ENCODE measurements at regions not wholly inside any gene's neighbourhood (a gene's known extent, or its start where the extent isn't known, plus 50 kb on each side); places are given as distances from the start of the nearest gene placed in this dataset.

DNA sequence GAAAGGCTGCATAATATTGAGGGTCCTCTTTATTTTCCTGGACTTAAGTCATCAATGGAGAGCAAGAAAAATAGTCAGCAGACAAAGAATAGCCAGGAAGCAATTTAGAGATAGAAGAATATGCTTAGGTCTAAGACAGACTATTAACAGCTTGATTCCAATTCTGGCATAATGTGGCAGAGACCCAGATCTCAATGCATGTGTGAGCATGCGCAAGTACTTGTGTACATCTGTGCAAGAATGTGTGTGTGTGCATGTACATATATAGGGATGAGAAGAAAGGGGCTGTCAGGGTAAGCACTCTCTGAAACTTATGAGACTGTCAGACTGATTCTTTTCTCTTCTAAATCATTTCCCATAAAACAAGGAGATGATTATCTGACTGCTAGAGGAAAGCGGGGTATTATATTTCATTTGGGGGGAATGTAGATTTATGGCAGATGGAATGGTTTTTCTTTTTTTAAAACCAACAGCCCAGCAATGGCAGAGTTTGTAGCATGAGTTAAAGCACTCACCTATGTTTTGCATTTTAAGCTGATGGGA, 381.3 kb upstream of the SPRED2 start:
- intact Hi-C loops (cut with DNase I): no loop called here
- no peak for DNase-seq

DNA sequence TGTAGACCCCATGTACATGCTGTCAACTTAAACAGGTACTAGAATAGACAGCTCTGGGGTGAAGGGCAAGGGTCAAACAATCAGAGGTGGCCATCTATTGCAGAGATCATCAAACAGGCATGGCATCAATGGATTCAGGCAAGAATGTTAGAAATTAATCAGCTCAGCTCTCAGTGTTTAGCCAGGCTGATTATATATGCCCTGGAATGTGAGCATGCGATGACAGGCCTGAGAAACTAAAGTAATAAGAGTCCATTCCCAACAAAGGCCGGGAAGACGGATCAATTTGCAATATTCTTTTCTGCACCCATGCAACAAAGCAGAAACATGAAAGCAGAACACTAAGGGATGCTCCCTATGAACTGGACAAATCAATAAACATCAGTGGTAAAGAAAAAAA, 380.5 kb upstream of the SPRED2 start:
- intact Hi-C loops (cut with DNase I): no loop called here
- no peak for DNase-seq

DNA sequence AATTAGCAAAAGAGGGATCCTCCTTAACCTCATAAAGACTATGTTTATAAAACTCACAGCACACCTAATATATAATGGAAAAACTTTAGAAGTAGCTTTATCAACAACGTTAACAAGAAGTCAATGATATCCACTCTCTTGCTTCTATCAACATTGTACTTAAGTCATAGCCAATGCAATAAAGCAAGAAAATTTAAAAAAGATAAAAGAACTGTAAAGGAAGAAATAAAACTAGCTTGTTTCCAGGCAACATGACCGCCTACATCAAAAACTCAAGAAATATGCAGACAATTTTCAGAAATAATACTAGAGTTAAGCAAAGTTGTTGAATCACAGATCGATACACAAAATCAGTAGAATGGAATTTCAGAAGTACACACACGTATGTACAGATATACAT, 375.5 kb upstream of the SPRED2 start:
- no peak for DNase-seq
- intact Hi-C loops (cut with DNase I): no loop called here

GRCh38 chr2:65804777-65805176, 372.4 kb upstream of the SPRED2 start:
- intact Hi-C loops (cut with DNase I): no loop called here
- no peak for DNase-seq

- intact Hi-C loops (cut with DNase I): no loop called here
- no peak for DNase-seq
Measured at GRCh38 chr2:65802298-65802942, 370.0 kb upstream of the SPRED2 start.

- DNase-seq: no peak
- intact Hi-C loops (cut with DNase I): no loop called here
Measured at GRCh38 chr2:65800998-65801397, 368.6 kb upstream of the SPRED2 start.

- DNase-seq: no peak
Measured at GRCh38 chr2:65799141-65799854, 366.9 kb upstream of the SPRED2 start.

GRCh38 chr2:65798641-65799040, 366.2 kb upstream of the SPRED2 start:
- no peak for DNase-seq
- intact Hi-C loops (cut with DNase I): no loop called here

More at GRCh38 chr2:65799141-65799854, 366.9 kb upstream of the SPRED2 start:
- intact Hi-C loops (cut with DNase I): no loop called here

- intact Hi-C loops (cut with DNase I): no loop called here
- no peak for DNase-seq
Measured at GRCh38 chr2:65794994-65795393, 362.6 kb upstream of the SPRED2 start.

- DNase-seq: no peak
Measured at GRCh38 chr2:65791404-65791975, 359.1 kb upstream of the SPRED2 start.

GRCh38 chr2:65790676-65790935, 358.2 kb upstream of the SPRED2 start:
- intact Hi-C loops (cut with DNase I): no loop called here
- DNase-seq: no peak

More at GRCh38 chr2:65791404-65791975, 359.1 kb upstream of the SPRED2 start:
- intact Hi-C loops (cut with DNase I): no loop called here

- DNase-seq: peak in 2 of 10 donors; percentile 80 to 82
- intact Hi-C loops (cut with DNase I): no loop called here
Measured at GRCh38 chr2:65789923-65790675, 357.7 kb upstream of the SPRED2 start.

- DNase-seq: no peak
- intact Hi-C loops (cut with DNase I): no loop called here
Measured at GRCh38 chr2:65788556-65788955, 356.2 kb upstream of the SPRED2 start.

GRCh38 chr2:65786765-65787164, 354.4 kb upstream of the SPRED2 start:
- intact Hi-C loops (cut with DNase I): no loop called here
- DNase-seq: no peak

DNA sequence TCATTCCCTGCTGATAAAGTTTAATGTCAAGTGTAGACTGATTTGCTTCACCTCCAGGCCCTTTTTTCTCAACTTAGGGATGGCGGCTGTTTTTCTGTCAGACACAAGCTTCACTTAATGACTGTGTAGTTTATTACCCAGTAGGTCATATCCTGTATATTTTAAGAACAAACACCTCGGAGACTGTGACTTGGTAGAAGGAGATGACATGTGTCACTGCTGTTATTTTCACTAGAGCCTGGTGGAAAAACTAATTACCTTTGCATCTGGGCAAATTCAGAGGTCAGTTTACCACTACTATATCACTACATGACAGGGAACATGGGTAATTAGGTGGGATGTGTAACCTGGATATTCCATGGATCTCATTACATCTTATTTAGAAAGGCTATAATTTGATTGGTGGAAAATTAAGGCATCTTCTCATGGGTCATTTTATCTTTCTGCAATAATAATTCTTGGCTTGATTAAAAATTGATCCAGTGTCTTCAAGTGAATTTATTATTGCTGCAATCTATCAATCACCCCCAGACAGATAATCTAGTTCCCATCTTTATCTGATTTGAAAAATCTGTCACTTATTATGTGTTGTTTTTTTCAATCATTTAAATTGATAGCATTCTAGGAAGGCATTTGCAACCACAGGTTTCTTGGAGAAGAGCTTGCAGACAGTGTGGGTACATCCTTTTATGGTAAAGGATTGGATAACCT, 353.8 kb upstream of the SPRED2 start:
- no peak for DNase-seq
- intact Hi-C loops (cut with DNase I): no loop called here

DNA sequence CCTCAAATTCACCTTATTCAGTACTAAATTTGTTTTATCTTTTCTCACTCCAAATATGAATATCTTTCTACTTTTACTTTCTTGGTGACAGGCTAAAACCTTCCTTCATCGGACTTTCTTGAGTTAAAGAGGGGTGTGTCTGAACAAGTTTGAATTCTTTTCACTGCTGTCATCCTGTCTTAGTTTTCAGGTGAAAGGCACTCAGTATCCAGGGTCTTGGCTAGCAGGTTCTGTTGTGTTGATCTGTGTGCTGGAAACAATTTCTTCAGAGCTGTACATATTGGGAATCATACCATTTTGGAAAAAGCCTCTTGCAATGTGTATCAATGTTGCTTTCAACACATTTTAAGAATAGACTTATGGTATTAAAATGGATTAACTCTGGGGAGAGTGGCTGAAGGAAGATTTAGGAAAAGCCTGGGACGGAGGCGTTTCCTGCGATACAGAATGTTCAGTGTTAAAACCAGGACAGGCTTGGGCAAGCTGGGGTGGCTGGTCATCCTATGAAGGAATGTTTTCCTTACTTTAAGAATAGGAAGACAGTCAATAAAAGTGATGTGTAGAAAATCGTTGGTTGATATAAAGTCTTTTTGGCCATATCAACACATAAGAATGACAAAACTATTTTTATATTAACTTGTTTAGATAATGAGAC, 350.7 kb upstream of the SPRED2 start:
- no peak for DNase-seq
- intact Hi-C loops (cut with DNase I): no loop called here

DNA sequence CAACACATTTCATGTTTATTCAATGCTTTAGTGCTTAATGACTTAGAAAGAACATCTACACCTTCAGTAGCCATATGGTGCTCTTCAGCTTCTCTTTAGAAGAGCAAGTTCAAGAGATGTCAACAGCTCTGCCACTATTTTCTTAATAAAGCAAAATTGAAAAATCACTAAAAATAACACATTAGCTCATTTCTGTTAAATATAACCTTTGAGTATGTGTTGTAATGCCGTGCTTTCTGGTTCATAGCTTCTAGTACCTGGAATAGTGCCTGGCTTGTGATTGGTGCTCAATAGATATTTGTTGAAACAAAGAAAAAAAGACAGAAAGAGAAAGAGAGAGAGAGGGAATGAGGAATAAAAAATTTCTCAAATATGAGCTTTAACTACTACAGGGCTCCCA, 349.8 kb upstream of the SPRED2 start:
- DNase-seq: no peak
- intact Hi-C loops (cut with DNase I): no loop called here

GRCh38 chr2:65781756-65782155, 349.4 kb upstream of the SPRED2 start:
- intact Hi-C loops (cut with DNase I): no loop called here
- DNase-seq: no peak

- intact Hi-C loops (cut with DNase I): no loop called here
- no peak for DNase-seq
Measured at GRCh38 chr2:65779021-65779420, 346.6 kb upstream of the SPRED2 start.

GRCh38 chr2:65778137-65778536, 345.7 kb upstream of the SPRED2 start:
- no peak for DNase-seq
- intact Hi-C loops (cut with DNase I): no loop called here

Data from posterior cingulate gyrus (tissue), 11 donors.